Esophagus muscularis mucosa (tissue), 4 donors: ENCODE measurements at regions not wholly inside any gene's neighbourhood (a gene's known extent, or its start where the extent isn't known, plus 50 kb on each side); places are given as distances from the start of the nearest gene placed in this dataset.
"Not testable (repeated sequence)": the region's sequence is repeated elsewhere in the genome, so short reads cannot be mapped to it uniquely, and the experiment has no call there.

Experiments
- DNase-seq: peaks from one replicate; pipeline ENCODE4 v3.0.0-alpha.2; 2017; ENCODE audit errors: extremely low spot score
- H3K27ac ChIP-seq, 4 donors: fragments of 200-600 bp; sonication (generic); replicated peaks in 1 of 4; 1 replicate in 3 of 4; 2 replicates in 1 of 4; pipeline ENCODE4 v1.5.1; 2016 to 2019; ENCODE audit warnings: mild to moderate bottlenecking in 1 of 4
- H3K27me3 ChIP-seq, 4 donors: fragments of 200-600 bp; sonication (generic); one replicate each; pipeline versions ENCODE4 v1.5.1 to v1.6.0; 2016 to 2019
- H3K36me3 ChIP-seq, 4 donors: fragments of 200-600 bp; sonication (generic); one replicate each; pipeline ENCODE4 v1.5.1; 2016 to 2019
- H3K4me1 ChIP-seq, 4 donors: fragments of 200-600 bp; sonication (generic); one replicate each; pipeline ENCODE4 v1.5.1; 2016 to 2019
- H3K4me3 ChIP-seq, 4 donors: fragments of 200-600 bp; sonication (generic); 1 replicate in 2 of 4; 2 replicates in 2 of 4; pipeline ENCODE4 v1.5.1; 2016 to 2019; ENCODE audit warnings: mild to moderate bottlenecking in 4 of 4, moderate library complexity in 1 of 4
- H3K9me3 ChIP-seq, 4 donors: fragments of 200-600 bp; sonication (generic); 1 replicate in 3 of 4; 2 replicates in 1 of 4; pipeline ENCODE4 v1.5.1; 2016 to 2019
- EP300 ChIP-seq: sonication (generic); formaldehyde crosslinking; IDR thresholded peaks from one replicate; pipeline ENCODE4 v1.6.1; 2017; ENCODE audit warnings: antibody characterized with exemption
- POLR2A ChIP-seq: fragments of 450-650 bp; IDR thresholded peaks from one replicate; pipeline ENCODE4 v1.6.1; 2017; ENCODE audit warnings: antibody characterized with exemption, moderate library complexity, mild to moderate bottlenecking, low read depth
- POLR2AphosphoS5 ChIP-seq, 2 donors: sonication (generic); formaldehyde crosslinking; IDR thresholded peaks; one replicate each; pipeline ENCODE4 v1.6.1; 2017; ENCODE audit warnings: antibody characterized with exemption in 2 of 2
- WGBS: methylation state at CpG from one replicate; pipeline ENCODE4 v1.1.5; 2018; 5-methylcytosine and 5-hydroxymethylcytosine counted together
- intact Hi-C: fragments of 100-400 bp; cut with DNase I; formaldehyde crosslinking; loops from one replicate; pipeline ENCODE4 v1.15.1; 2023
- TF ChIP-seq, protein P1 (sequence below), 3 experiments: fragments of 200-600 bp in 2 of 3; fragments of 450-650 bp in 1 of 3; sonication (generic) in 2 of 3; IDR thresholded peaks; one replicate each; pipeline ENCODE4 v1.5.1; 2017 to 2019; ENCODE audit warnings: antibody characterized with exemption in 3 of 3, mild to moderate bottlenecking in 2 of 3, moderate library complexity in 1 of 3

DNA sequence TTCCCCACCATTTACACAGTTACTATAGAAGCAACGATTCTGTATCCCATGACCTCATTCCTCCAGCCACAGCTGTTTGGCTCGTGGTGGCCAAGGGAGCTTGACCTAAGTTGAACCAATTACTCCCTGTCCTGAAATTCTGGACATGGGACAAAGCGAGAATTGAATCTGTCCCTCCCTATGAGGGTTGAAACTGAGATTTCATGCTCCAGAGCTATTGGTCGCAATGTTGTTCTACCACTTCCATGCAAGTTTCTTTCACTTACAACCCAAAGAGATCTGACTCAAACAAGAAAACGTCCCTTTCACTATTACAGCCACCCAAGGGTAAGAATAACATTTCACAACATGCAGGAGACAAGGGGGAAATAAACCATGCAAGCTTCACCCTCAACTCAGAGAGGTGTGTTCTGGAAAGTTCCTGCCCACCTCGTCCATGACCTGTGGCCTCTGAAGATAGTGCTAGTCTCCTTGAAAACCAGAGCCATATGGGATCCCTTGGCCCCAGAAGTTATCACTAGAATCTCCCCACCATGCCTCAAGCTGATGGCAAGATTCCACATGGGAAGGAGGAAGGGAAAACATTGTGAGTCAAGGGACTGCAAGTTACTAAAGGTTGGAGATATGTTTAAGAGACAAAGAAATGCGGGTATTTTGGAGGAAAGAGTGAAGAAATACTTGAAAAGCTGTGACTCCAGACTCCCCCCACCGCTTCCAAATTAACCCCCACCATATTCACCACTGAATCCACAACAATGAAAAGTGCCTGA lies 74.5 kb upstream of the SRSF6 start:
- no peaks in the 10 kb centered on the region for H3K36me3 ChIP-seq
- WGBS, result 62% methylated on average over 8 of the region's 8 CpGs
- H3K4me3 ChIP-seq, result no peak overlapping the region
- no peak for DNase-seq
- H3K4me1 ChIP-seq, result peaks cover 0 to under 1% (median under 1%) of the 10 kb centered on the region in 4 donors
- peaks cover 0 to 11% (median 0%) of the 10 kb centered on the region in 4 donors for H3K27me3 ChIP-seq
- H3K27ac ChIP-seq, result no peak overlapping the region
- no peaks in the 10 kb centered on the region for H3K9me3 ChIP-seq
- TF ChIP-seq, protein P1, sequence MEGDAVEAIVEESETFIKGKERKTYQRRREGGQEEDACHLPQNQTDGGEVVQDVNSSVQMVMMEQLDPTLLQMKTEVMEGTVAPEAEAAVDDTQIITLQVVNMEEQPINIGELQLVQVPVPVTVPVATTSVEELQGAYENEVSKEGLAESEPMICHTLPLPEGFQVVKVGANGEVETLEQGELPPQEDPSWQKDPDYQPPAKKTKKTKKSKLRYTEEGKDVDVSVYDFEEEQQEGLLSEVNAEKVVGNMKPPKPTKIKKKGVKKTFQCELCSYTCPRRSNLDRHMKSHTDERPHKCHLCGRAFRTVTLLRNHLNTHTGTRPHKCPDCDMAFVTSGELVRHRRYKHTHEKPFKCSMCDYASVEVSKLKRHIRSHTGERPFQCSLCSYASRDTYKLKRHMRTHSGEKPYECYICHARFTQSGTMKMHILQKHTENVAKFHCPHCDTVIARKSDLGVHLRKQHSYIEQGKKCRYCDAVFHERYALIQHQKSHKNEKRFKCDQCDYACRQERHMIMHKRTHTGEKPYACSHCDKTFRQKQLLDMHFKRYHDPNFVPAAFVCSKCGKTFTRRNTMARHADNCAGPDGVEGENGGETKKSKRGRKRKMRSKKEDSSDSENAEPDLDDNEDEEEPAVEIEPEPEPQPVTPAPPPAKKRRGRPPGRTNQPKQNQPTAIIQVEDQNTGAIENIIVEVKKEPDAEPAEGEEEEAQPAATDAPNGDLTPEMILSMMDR (IDR thresholded peaks at IDR 0.05), result no peak
- TF ChIP-seq POLR2AphosphoS5 (IDR thresholded peaks at IDR 0.05) (no peak), POLR2A (no peak), EP300 (no peak)
- intact Hi-C loops, result no loop called here

GRCh38 chr20:43382135-43382534 lies 75.6 kb upstream of the SRSF6 start:
- H3K36me3 ChIP-seq, H3K27ac ChIP-seq, intact Hi-C loops, DNase-seq, H3K9me3 ChIP-seq, H3K4me1 ChIP-seq, H3K4me3 ChIP-seq: not testable (repeated sequence)
- 91% methylated on average over 6 of the region's 6 CpGs for WGBS
- H3K27me3 ChIP-seq, result peaks cover 0 to 11% (median 0%) of the 10 kb centered on the region in 4 donors

GRCh38 chr20:43381533-43381932 lies 76.2 kb upstream of the SRSF6 start:
- H3K27me3 ChIP-seq, result peaks cover 0 to 11% (median 0%) of the 10 kb centered on the region in 4 donors
- DNase-seq, H3K4me3 ChIP-seq, H3K36me3 ChIP-seq, H3K9me3 ChIP-seq, intact Hi-C loops, H3K4me1 ChIP-seq, H3K27ac ChIP-seq: not testable (repeated sequence)
- 90% methylated on average over 9 of the region's 9 CpGs for WGBS

- DNase-seq, result no peak
These were observed 78.3 kb upstream of the SRSF6 start for GRCh38 chr20:43379239-43379917.

DNA sequence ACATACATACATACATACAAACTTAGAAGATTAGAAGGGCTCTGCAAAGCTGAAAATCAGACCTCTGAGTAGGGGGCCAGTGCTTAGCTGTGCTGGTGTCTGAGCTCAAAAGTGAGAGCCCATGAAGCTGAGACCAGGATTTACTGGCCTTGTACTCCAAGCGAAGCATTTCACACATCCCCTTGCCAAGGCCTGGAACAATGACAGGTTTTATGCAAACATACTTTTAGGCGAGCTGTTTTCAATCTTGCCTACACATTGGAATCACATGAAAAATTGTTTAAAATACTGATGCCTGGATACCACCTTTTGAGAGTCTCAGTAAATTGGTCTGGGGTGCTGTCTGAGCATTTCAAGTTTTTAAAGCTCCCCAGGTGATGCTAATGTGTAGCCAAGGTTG lies 80.9 kb upstream of the SRSF6 start:
- H3K36me3 ChIP-seq, result no peaks in the 10 kb centered on the region
- H3K4me1 ChIP-seq, result no peaks in the 10 kb centered on the region
- DNase-seq, result no peak
- H3K9me3 ChIP-seq, result no peaks in the 10 kb centered on the region
- no peak overlapping the region for H3K27ac ChIP-seq
- 65% methylated on average over 2 of the region's 2 CpGs for WGBS
- TF ChIP-seq, protein P1 (IDR thresholded peaks at IDR 0.05), result no peak
- TF ChIP-seq POLR2AphosphoS5 (IDR thresholded peaks at IDR 0.05) (no peak), EP300 (no peak), POLR2A (no peak)
- H3K27me3 ChIP-seq, result peaks cover 0 to 10% (median 0%) of the 10 kb centered on the region in 4 donors
- H3K4me3 ChIP-seq, result no peak overlapping the region
- intact Hi-C loops, result no loop called here

More at GRCh38 chr20:43379239-43379917, 78.3 kb upstream of the SRSF6 start:
- Histone ChIP-seq H3K9me3 (no peaks in the 10 kb centered on the region), H3K27me3 (peaks cover 0 to 12% (median 0%) of the 10 kb centered on the region in 4 donors), H3K27ac (no peak overlapping the region), H3K4me3 (no peak overlapping the region), H3K4me1 (no peaks in the 10 kb centered on the region), H3K36me3 (no peaks in the 10 kb centered on the region)
- TF ChIP-seq EP300 (no peak), POLR2A (no peak), POLR2AphosphoS5 (IDR thresholded peaks at IDR 0.05) (no peak)
- TF ChIP-seq, protein P1 (IDR thresholded peaks at IDR 0.05), result no peak
- WGBS, result 87% methylated on average over 4 of the region's 4 CpGs
- intact Hi-C loops, result no loop called here
